NCI-H1092 treated with DMSO at 0.1 percent for 48 hours (cell line): ENCODE measurements at regions not wholly inside any gene's neighbourhood (a gene's known extent, or its start where the extent isn't known, plus 50 kb on each side); places are given as distances from the start of the nearest gene placed in this dataset.
A peak's percentile ranks its signal among the peaks of the same experiment; 100 is the strongest.
"Not testable (repeated sequence)": the region's sequence is repeated elsewhere in the genome, so short reads cannot be mapped to it uniquely, and the experiment has no call there.

Experiments used
- DNase-seq: peaks from one replicate; lab custom pipeline; 2025; lab: John Stamatoyannopoulos, UW

DNA sequence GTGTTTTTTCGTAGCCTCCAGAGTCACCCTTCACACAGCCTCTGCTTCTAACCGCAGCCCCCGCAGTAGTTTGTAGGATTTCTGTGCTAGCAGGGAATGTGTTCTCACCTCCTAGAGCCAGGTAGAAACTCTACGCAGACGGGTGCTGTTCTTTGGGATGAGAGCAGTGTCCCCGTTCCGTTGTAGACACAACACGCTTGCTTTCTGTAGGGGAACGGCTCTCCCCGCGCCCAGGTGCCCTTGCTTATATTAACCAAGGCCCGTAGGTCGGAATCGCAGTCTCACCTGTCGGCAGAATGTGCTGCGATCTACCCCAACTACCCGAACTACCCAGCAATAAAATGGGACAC is 111.8 kb upstream of the NBPF11 start:
- no peak for DNase-seq

DNA sequence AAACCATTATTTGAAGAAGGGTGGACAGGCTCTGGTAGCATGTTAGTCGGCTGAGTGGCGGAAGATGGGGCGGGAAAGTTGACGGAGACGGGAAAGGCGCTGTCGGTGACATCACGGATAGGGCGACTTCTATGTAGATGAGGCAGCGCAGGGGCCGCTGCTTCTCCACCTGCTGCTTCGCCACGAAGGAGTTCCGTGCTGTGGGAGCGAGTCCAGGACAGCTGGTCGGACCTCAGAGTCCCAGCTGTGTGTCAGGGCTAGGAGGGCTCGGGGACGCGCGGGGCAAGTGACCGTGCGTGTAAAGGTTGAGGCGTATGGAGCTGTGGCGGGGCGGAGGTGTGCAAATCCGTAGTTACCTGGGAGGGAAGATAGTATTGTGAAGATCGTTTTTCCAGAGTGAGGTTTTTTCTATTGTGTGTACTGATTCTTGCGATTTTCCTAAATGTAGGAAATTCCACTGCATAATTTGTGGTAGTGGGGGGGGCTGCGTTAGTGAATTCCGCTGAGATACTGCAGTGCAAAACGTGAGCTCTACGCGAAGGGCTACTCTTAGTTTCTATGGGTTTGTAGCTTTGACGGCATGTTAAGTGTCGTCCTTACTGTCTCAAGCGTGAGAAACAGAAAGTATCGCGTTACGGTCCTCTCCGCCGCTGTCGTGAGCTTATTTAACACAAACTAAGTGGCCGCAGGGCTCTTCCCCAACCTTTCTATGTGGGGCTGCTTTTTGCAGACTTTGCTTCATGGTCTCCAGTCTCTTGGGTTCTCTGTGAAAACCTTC is 111.2 kb upstream of the NBPF11 start:
- DNase-seq, result peak; percentile 19

DNA sequence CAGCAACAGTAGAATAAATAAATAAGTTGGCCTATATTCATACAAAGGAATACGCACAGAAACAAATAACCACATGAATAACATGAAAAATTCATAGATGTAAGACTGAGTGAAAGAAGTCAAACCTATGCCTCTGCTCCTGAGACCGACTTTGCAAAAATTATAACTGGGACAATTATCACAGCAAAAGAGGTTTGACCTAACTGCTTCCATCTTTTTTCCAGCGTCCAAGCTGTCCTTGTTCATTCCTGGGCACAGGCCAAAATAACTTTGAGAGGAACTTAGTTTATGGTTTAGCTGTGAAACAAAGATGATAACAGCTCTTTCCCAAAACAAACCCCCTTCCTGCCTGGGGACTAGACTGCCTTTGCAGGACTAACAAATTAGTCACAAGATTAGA is 109.6 kb upstream of the NBPF11 start:
- not testable (repeated sequence) for DNase-seq

DNA sequence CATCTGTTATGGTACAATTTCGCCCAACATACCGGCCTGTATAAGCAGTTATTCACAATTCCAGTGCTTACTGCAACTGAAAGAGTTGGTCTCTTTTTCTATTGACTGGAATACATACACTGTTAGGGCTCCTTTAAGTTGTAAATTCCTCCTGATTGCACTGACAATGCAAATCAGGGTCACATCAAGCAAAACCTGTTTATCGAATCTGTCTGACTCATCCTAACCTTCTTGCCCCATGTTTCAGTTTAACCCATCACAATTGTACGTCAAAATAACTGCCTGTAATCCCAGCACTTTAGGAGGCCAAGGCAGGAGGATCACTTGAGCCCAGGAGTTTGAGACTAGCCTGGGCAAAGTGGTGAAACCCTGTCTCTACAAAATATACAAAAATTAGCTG is 105.8 kb upstream of the NBPF11 start:
- not testable (repeated sequence) for DNase-seq

DNA sequence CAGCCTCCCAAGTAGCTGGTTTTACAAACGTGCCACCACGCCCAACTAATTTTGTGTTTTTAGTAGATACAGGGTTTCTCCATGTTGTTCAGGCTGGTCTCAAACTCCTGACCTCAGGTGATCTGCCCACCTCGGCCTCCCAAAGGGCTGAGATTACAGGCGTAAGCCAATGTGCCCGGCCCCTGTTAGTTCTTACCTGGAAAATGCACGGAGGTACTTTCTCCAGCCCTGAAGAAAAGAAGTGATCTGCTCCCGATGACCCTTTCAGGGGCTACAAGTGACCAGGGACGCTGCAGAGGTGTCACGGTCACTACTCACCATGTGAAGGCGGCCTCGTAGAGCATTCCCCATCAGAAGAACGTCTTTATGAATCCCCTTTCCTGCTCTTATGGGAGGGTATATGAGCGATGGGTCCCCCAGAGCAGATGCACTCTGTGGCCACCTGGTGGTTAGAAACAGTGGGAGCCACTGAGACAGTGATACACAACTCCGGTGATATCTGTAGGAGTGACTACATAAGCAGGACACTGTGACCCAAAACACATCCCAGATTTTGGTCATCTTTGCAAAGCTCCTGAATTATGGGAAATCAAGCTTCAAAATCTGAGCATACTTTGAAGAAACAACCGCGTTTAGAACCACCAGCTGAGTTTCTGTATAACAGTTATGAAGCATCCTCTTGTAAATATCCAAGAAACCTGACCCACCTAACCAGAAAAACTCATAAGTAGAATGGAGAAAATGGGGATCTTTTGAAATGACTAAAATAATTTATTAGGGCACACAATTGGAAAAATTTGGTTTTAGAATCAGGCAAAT is 102.7 kb upstream of the NBPF11 start:
- DNase-seq, result not testable (repeated sequence)

DNA sequence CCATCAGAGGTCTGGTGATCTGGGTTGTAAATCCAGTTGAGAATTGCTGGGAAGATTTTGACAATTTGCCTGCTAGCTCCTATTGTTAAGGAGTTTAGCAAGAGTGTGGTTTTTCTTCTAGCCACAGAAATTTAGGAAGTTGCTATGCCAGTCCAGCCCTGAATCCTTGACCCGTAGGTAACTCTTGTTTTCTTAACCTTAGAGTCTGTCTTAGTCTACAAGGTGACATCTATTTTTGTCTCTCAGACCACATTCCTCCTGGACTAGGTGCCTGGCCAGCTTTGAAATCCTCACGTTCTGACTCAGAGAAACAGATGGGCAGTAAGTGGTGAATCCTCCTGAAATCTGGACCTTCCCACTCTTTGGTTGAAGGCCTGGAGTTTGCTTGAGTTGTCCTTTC is 101.7 kb upstream of the NBPF11 start:
- not testable (repeated sequence) for DNase-seq

DNA sequence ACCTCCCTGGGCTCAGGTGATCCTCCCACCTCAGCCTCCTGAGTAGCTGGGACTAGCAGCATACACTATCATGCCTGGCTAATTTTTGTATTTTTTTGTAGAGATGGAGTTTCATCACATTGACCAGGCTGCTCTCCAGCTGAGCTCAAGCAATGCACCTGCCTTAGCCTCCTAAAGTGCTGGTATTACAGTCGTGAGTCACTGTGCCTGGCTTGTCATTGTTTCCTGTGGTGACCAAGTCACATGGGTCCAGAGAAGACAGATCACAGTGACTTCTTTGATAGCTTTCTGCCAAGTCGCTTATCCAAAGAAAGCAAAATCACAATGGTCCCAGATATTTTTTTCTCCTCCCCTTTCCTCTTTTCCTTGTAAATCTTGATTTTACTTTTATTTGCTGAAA is 96.7 kb upstream of the NBPF11 start:
- not testable (repeated sequence) for DNase-seq

DNA sequence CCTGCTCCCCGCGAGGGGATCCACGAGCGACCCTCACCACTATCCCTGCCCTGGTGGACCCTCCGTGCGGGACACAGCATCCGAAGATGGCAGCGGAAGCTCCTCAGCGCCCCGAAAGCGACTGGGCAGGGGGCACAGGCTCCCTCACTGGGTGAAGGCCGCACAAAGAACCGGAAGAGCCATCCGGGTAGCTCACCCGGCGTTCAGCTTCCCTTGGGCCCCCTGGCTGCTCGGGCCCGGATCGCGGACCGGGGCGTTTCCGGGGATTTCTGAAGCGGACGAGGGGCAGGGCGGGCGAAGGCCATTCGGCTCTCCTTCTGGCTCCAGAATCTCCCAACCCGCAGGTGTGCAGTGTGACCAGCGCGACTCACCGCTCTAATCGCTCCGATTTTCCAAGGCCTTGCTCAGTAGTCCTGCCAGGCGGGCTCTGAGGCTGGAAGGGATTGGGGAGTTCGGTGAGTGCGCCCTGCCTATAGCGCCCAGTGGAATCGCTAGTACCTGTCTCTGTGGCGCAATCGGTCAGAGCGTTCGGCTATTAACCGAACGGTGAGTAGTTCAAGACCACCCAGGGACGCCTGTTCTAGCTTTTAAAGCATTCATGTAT is 94.3 kb upstream of the NBPF11 start:
- DNase-seq, result not testable (repeated sequence)

DNA sequence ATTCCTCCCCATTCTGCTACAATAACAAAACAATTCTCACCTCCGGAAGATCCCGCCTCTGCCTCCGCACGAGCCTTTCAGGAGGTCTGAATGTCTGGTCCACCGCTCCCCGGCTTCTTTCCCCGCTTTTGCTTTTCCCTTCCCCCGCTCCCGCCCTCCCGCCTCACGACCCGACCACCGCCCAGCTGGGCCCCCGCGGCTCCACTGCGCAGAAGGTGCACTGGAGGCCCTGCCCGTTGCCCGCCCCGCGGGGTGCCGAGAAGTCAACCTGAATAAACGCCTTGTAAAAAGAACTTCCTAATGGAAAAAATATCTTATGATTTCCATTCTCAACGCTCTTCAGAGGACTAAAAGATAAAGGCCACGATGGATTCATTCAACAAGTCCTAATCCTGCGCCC is 93.8 kb upstream of the NBPF11 start:
- not testable (repeated sequence) for DNase-seq

DNA sequence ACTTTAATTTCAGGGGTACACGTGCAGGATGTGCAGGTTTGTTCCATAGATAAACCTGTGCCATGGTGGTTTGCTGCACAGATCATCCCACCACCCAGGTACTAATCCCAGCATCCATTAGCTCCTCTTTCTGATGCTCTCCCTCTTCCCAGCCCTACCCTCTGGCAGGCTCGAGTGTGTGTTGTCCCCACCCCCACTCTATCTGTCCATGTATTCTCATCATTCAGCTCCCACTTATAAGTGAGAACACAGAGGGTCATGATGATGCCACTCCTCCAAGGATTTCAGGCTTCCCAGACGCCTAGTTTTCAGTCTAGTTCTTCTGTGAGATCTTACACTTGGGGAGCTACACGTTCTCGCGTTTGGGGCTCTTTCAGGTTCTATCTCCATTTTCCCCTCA is 93.4 kb upstream of the NBPF11 start:
- not testable (repeated sequence) for DNase-seq

DNA sequence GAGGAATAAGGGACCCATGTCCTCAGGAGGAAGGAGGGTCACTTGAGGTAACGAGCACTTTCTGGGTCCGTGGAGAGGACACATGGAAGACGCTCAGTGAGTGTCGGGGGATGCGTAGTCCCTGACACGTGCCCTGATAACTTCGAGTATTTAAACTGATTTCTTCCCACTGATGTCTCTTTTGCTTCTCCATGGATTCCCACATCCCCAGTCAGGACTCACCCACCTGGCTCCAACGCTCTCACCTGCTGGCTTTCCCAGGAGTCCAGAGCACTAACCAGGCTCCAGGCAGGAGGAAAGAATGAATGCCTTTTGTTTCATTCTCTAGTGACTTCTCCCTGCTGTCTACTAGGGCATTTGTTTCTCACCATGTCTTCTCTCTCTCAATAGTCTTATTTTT is 81.2 kb upstream of the NBPF11 start:
- not testable (repeated sequence) for DNase-seq

DNA sequence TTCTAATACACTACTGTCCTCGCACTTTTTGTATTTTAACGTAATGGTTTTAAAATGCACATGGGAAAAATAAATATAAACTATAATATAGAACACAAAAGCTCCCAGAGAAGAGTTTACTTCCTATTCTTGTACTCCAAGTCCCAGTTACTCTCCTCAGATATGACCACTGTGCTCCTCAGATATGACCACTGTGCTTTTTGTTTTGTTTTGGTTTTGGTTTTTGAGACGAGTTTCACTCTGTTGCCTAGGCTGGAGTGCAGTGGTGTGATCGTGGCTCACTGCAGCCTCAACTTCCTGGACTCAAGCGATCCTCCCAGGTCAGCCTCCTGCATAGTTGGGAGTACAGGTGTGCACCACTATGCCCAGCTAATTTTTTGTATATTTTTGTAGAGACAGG is 76.8 kb upstream of the NBPF11 start:
- not testable (repeated sequence) for DNase-seq

DNA sequence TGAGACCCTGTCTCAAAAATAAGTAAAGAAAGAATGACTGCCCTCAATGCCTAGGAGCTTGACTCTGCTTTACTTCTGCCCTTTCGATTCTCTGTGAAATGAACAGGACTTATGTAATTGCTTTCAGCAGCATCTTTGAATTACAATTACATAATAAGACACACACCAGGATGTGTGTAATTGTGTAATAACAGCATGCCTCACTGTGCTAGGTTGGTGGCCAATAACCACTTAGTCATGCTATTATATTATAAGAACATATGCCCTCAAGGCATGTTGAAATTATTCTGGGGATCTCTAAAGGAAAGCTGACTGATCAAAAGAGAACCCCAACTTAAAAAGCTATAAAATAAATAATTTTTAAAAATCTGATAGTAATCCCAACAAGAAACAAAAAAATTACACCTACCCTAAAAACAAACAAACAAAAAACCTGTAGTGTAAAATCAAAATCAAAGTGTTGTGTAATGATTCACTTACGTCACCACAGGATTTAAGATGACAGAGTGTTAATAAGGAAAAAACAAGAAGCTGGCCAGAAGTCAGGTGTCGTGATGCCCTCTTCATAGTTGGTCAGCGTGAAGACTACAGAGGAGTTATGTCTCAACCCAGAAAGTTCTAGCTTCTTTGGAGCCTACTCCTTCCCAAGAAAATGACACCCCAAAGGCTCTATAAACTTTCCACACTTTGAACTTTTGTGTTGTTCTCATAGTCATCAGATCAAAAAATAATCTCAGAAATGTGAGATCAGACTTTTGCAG is 70.5 kb upstream of the NBPF11 start:
- DNase-seq, result not testable (repeated sequence)

DNA sequence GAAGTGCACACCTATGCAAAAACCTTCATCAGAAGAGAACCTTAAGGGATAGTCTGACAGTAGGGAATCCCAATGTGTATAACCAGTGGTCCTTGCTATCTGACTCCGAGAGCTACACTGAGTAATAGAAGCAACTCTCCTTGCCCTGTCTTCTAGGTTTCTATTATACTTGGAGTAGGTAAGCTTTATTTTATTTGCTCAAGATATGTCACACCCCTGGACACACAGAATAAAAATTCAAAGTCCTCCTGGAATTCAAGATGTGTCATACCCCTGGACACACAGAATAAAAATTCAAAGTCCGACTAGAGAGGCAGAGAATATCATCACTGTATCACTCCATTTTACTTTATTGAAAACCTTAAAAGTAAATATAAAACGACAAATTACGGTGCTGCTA is 69.5 kb upstream of the NBPF11 start:
- DNase-seq, result not testable (repeated sequence)

DNA sequence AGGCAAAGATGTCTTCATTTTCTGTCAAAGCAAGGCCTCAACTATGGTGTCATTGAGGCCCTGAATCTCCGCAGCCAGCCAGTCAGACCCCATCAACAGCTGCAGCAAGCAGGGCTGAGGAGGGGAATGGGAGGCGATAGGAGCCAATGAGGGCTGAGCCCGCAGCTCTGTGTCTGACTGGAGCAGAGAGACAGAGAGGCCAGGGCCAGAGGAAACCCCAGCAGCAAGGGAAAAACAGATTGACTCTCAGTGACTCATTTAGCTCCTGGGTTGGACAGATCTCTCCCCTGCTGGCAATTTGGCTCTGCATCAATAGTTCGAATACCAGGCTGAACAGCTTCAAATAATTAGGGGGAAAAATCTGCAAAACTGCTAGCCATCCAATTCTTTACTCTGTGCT is 67.1 kb upstream of the NBPF11 start:
- DNase-seq, result not testable (repeated sequence)

DNA sequence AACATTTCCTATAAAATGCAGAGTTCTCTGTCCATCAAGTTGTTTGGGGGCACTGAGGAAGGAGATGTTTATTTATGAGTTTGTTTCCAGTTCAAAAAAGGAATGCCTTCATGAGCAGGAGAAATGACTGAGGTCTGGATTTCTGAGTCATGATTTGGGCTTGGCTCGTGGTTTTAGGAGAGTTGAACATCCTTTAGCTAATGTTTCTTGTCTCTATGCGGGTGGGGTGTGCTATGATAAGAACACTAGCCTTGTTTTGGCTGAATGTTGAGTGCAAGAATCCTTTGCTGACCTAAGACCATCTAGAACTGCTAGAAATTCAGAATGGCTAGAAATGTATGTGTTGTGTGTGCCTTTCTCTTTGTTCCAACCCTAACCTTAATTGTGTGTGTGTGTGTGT is 59.1 kb upstream of the NBPF11 start:
- DNase-seq, result not testable (repeated sequence)

DNA sequence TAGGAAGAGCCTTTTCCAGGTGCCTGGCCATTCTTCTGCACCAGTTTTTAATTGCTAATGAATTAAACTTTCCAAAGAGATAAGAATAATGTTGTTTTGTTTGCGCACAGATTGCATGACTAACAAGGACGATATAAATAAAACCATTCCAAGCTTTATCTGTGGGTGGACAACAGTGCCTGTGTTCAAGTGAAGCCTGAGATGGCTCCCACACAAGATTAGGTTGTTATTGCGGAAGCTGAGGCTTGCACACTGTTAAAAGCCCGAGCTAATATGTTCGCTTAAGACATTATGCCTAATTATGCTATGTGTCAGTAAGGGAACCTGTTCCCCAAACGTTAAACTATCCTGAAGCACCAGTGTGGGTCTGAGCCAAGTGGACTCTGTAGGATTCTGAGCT is 58.5 kb upstream of the NBPF11 start:
- DNase-seq, result not testable (repeated sequence)

DNA sequence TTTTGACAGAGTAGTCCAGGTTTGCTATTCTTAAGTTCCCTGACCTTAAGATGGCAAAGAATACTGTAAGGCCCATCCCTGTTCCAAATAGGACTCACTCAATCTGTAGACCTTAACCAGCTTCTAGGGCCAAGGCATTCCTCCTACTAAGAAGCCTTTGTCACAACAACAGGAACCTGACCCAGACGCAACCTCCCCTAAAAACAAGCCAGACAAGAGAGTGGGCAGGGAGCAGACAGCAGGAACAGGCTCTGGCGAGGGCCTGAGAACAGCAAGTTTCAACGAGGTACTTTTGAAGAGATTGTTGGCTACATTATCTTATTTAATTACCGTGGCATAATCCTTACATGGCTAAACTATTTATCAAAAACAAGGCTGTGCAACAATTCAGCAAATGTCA is 58.1 kb upstream of the NBPF11 start:
- DNase-seq, result not testable (repeated sequence)

DNA sequence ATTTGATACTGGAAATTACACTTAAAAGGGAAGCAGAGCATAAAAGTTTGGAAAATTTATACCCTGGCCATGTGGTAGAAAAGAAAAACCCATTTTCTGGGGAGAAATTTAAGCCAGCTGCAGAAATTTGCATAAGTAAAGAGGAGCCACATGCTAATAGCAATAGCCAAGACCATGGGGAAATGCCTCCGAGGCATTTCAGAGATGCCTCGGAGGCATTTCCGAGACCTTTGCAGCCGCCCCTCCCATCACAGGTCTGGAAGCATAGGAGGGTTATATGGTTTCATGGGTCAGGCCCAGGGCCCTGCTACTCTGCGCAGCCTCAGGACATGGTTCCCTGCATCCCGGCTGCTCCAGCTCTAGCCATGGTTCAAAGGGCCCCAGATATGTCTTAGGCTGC is 49.9 kb upstream of the NBPF11 start:
- DNase-seq, result not testable (repeated sequence)
